ENCODE measurements at regions not wholly inside any gene's neighbourhood (a gene's known extent, or its start where the extent isn't known, plus 50 kb on each side); places are given as distances from the start of the nearest gene placed in this dataset.

DNA sequence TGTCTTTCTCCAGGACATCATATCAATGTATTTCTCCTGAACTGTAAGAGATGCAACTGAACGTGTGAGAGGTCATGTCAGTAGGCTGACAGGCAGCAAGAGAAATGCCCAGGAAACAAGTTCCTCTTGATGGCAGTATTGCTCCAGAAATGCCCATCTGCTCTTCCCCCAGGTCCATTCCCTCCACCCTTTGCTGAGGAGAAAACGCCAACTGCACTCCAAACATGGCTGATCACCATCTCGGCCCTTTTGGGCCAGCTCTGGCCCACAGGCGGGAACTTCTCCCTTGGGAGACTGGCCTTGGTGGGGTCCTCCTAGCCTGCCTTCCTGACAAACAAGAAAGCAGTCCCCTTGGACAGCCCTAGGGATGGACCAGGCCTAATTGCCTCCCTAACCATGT, 276.5 kb upstream of the AGTR2 start:
- no peak overlapping the region for H3K27ac ChIP-seq (ENCODE audit: control insufficient read depth, insufficient read depth, low read length)
- no peaks in the 10 kb centered on the region for H3K79me2 ChIP-seq (ENCODE audit: control insufficient read depth, insufficient read depth, low read length)
- H3K36me3 ChIP-seq (ENCODE audit: control insufficient read depth in 2 of 2, extremely low read depth in 1 of 2, insufficient read depth in 2 of 2, low read length in 2 of 2): peaks cover 1 to 3% of the 10 kb centered on the region in 2 experiments
- no peaks in the 10 kb centered on the region for H3K9me3 ChIP-seq (ENCODE audit: control insufficient read depth, low read depth, low read length)
- FAIRE-seq: no peak
- no peaks in the 10 kb centered on the region for H3K9me1 ChIP-seq (ENCODE audit: control insufficient read depth, extremely low read depth, insufficient read depth, low read length)
- H4K20me1 ChIP-seq (ENCODE audit: control insufficient read depth, extremely low read depth, insufficient read depth, low read length): no peaks in the 10 kb centered on the region
- H3K9ac ChIP-seq (ENCODE audit: control insufficient read depth, extremely low read depth, insufficient read depth, low read length): no peak overlapping the region
- no peak for TF ChIP-seq EZH2 (IDR thresholded peaks at IDR 0.05; ENCODE audit: low read length)
- TF ChIP-seq CTCF (optimal IDR thresholded peaks at IDR 0.05 in 1 of 3, IDR thresholded peaks at IDR 0.05 in 1 of 3, conservative IDR thresholded peaks at IDR 0.05 in 1 of 3; ENCODE audit: extremely low read depth in 1 of 3, insufficient read depth in 2 of 3, low read length in 3 of 3): peak in 1 of 3 experiments; percentile 31
- H3K27me3 ChIP-seq (ENCODE audit: control insufficient read depth, extremely low read depth, insufficient read depth, low read length): no peaks in the 10 kb centered on the region
- no peak overlapping the region for H2AFZ ChIP-seq (ENCODE audit: control insufficient read depth, low read length)
- no peak for DNase-seq (ENCODE audit: low read depth, low spot score)
- H3K4me2 ChIP-seq (ENCODE audit: control insufficient read depth, extremely low read depth, insufficient read depth, low read depth, low read length): no peak overlapping the region
- peaks cover 3% of the 10 kb centered on the region for H3K4me1 ChIP-seq (ENCODE audit: control insufficient read depth, extremely low read depth, insufficient read depth, low read length)
- dilution Hi-C loops (cut with MboI; ENCODE audit: extremely low pct_ligation_motif_present, low sequenced_read_pairs): no loop called here
- H3K4me3 ChIP-seq (ENCODE audit: control insufficient read depth in 2 of 3, extremely low read depth in 1 of 3, insufficient read depth in 2 of 3, low read depth in 1 of 3, low read length in 3 of 3): no peak overlapping the region

DNA sequence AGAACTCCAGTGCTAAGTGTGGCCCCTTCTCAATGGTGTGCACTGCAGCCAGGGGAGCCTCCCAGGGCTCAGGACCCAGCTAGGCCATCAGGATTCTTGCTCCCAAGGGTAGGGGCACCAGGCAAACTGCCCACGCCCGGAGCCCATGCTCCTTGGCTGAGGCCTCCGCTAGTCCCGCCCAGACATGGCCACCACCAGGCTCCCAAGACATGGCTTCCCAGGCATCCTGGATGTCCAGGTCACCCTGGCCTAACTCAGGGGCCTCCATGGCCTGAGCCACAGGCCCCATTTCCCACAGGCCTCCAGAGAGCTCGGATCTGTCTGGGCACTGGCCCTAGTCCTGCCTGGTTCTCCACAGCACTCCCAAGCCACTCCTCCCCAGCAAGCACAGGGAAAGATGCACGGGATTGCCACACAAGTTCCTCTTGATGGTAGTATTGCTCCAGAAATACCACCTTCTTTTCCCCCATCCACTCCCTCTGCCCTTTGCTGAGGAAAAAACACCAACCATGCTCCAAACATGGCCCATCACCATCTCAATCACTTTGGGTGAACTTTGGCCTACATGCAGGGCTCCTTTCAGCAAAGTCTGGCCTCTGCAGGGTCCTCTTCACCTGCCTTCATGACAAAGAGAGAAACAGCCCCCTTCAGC, 274.7 kb upstream of the AGTR2 start:
- Histone ChIP-seq H3K9ac (ENCODE audit: control insufficient read depth, extremely low read depth, insufficient read depth, low read length) (no peak overlapping the region), H2AFZ (ENCODE audit: control insufficient read depth, low read length) (no peak overlapping the region), H3K9me3 (ENCODE audit: control insufficient read depth, low read depth, low read length) (no peaks in the 10 kb centered on the region), H4K20me1 (ENCODE audit: control insufficient read depth, extremely low read depth, insufficient read depth, low read length) (no peaks in the 10 kb centered on the region), H3K4me1 (ENCODE audit: control insufficient read depth, extremely low read depth, insufficient read depth, low read length) (peaks cover 3% of the 10 kb centered on the region), H3K27me3 (ENCODE audit: control insufficient read depth, extremely low read depth, insufficient read depth, low read length) (peaks cover 5% of the 10 kb centered on the region), H3K36me3 (ENCODE audit: control insufficient read depth in 2 of 2, extremely low read depth in 1 of 2, insufficient read depth in 2 of 2, low read length in 2 of 2) (no peaks in the 10 kb centered on the region), H3K4me3 (ENCODE audit: control insufficient read depth in 2 of 3, extremely low read depth in 1 of 3, insufficient read depth in 2 of 3, low read depth in 1 of 3, low read length in 3 of 3) (no peak overlapping the region), H3K79me2 (ENCODE audit: control insufficient read depth, insufficient read depth, low read length) (no peaks in the 10 kb centered on the region), H3K27ac (ENCODE audit: control insufficient read depth, insufficient read depth, low read length) (no peak overlapping the region), H3K9me1 (ENCODE audit: control insufficient read depth, extremely low read depth, insufficient read depth, low read length) (no peaks in the 10 kb centered on the region), H3K4me2 (ENCODE audit: control insufficient read depth, extremely low read depth, insufficient read depth, low read depth, low read length) (no peak overlapping the region)
- FAIRE-seq (no peak), DNase-seq (ENCODE audit: low read depth, low spot score) (no peak)
- dilution Hi-C loops (cut with MboI; ENCODE audit: extremely low pct_ligation_motif_present, low sequenced_read_pairs): no loop called here
- no peak for TF ChIP-seq EZH2 (IDR thresholded peaks at IDR 0.05; ENCODE audit: low read length)
- no peak for TF ChIP-seq CTCF (optimal IDR thresholded peaks at IDR 0.05 in 1 of 3, IDR thresholded peaks at IDR 0.05 in 1 of 3, conservative IDR thresholded peaks at IDR 0.05 in 1 of 3; ENCODE audit: extremely low read depth in 1 of 3, insufficient read depth in 2 of 3, low read length in 3 of 3)
